ENCODE measurements at regions not wholly inside any gene's neighbourhood (a gene's known extent, or its start where the extent isn't known, plus 50 kb on each side); places are given as distances from the start of the nearest gene placed in this dataset.

DNA sequence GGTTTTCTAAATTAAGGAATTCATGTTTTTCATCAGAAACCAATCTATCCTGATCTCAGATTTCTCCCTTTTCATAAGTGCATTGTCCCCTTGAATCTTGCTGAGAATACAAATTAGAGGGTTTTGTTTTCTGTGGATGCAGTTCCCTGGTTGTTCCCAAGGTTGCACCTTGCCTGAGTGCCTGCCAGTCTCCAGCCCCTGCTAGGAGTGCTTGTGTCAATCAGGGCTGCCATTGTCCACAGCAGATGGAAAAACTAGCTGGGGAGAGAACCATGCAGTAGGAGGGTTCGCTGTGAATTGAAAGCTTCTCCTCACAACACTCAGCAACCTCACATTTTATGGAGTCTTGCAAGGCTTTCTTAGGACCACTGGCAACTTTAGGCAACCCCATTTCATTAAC lies 210.8 kb upstream of the CTNNB1 start:
- TF ChIP-seq TAF1 (IDR thresholded peaks at IDR 0.05; ENCODE audit: borderline replicate concordance, insufficient read depth, low read length), result no peak
- TF ChIP-seq SIN3A (IDR thresholded peaks at IDR 0.05; ENCODE audit: borderline replicate concordance, insufficient read depth, low read length), result no peak
- TF ChIP-seq FOXP2 (optimal IDR thresholded peaks at IDR 0.05; ENCODE audit: borderline replicate concordance, extremely low read depth, extremely low read length, insufficient read depth), result no peak
- TF ChIP-seq POLR2AphosphoS5 (IDR thresholded peaks at IDR 0.05; ENCODE audit: low read depth, low read length), result no peak
- TF ChIP-seq REST (IDR thresholded peaks at IDR 0.05; ENCODE audit: insufficient read depth in 1 of 2, low read depth in 2 of 2, low read length in 2 of 2), result no peak

GRCh38 chr3:40989141-40990061 lies 209.9 kb upstream of the CTNNB1 start:
- TF ChIP-seq REST (IDR thresholded peaks at IDR 0.05; ENCODE audit: insufficient read depth in 1 of 2, low read depth in 2 of 2, low read length in 2 of 2), result no peak
- TF ChIP-seq TAF1 (IDR thresholded peaks at IDR 0.05; ENCODE audit: borderline replicate concordance, insufficient read depth, low read length), result no peak
- TF ChIP-seq FOXP2 (optimal IDR thresholded peaks at IDR 0.05; ENCODE audit: borderline replicate concordance, extremely low read depth, extremely low read length, insufficient read depth), result no peak
- no peak for TF ChIP-seq POLR2AphosphoS5 (IDR thresholded peaks at IDR 0.05; ENCODE audit: low read depth, low read length)
- TF ChIP-seq SIN3A (IDR thresholded peaks at IDR 0.05; ENCODE audit: borderline replicate concordance, insufficient read depth, low read length), result no peak

- no peak for TF ChIP-seq TAF1 (IDR thresholded peaks at IDR 0.05; ENCODE audit: borderline replicate concordance, insufficient read depth, low read length)
- no peak for TF ChIP-seq REST (IDR thresholded peaks at IDR 0.05; ENCODE audit: insufficient read depth in 1 of 2, low read depth in 2 of 2, low read length in 2 of 2)
- TF ChIP-seq POLR2AphosphoS5 (IDR thresholded peaks at IDR 0.05; ENCODE audit: low read depth, low read length), result no peak
- TF ChIP-seq SIN3A (IDR thresholded peaks at IDR 0.05; ENCODE audit: borderline replicate concordance, insufficient read depth, low read length), result no peak
- no peak for TF ChIP-seq FOXP2 (optimal IDR thresholded peaks at IDR 0.05; ENCODE audit: borderline replicate concordance, extremely low read depth, extremely low read length, insufficient read depth)
Observed at GRCh38 chr3:40990062-40990456, 209.2 kb upstream of the CTNNB1 start.

GRCh38 chr3:40992023-40992422 lies 207.3 kb upstream of the CTNNB1 start:
- no peak for TF ChIP-seq POLR2AphosphoS5 (IDR thresholded peaks at IDR 0.05; ENCODE audit: low read depth, low read length)
- no peak for TF ChIP-seq FOXP2 (optimal IDR thresholded peaks at IDR 0.05; ENCODE audit: borderline replicate concordance, extremely low read depth, extremely low read length, insufficient read depth)
- no peak for TF ChIP-seq TAF1 (IDR thresholded peaks at IDR 0.05; ENCODE audit: borderline replicate concordance, insufficient read depth, low read length)
- no peak for TF ChIP-seq SIN3A (IDR thresholded peaks at IDR 0.05; ENCODE audit: borderline replicate concordance, insufficient read depth, low read length)
- no peak for TF ChIP-seq REST (IDR thresholded peaks at IDR 0.05; ENCODE audit: insufficient read depth in 1 of 2, low read depth in 2 of 2, low read length in 2 of 2)

All from PFSK-1 (cell line).